GM19395 (cell line): ENCODE measurements at regions not wholly inside any gene's neighbourhood (a gene's known extent, or its start where the extent isn't known, plus 50 kb on each side); places are given as distances from the start of the nearest gene placed in this dataset.
A peak's percentile ranks its signal among the peaks of the same experiment; 100 is the strongest.

Source experiments
- ATAC-seq: cut with Tn5 transposase; IDR thresholded peaks from one replicate; pipeline ENCODE4 v1.9.1; 2021; ENCODE audit warnings: mild to moderate bottlenecking, moderate library complexity; ENCODE audit not compliant: unreplicated experiment

DNA sequence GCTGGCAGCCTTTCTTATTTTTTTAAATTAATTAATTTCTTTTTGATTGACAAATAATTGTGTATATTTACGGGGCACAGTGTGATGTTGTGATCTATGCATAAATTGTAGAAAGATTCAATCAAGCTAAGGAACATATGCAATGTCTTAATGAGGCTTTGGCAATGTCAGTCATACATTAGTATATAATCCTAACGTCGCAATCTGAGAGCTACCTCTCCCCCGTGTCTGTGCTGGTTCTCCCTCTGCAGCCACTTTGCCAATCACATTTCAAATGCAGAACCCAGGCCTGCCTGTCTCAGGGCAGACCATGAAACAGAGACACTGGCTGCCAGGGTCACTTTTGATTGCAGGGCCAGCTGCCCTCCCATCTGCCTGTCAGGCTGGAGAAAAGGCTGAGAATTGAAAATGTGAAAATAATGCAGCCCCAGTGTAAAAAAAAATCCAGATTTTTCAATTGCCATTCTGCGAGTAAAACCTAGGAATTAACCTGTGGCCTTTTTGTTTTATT, 56.3 kb downstream of the SLC24A2 start:
- no peak for ATAC-seq

DNA sequence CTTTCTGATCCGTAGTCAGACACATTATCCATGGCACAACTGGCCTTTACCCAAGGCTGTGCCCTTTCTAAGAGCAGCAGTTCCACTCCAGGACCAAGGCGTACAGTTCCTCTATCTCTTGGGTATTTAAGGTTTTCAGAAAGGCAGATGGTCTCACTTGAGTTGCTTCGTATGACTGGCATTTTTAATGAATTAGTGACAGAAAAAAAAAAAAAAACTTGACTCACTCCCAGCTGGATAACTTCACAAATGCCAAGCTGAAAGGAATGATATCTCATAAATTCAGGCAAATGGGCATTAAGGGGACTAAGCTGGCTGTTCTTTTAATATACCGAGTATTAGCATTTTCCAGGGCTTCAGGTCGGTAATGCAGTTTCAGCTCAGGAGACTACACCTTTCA, 60.7 kb downstream of the SLC24A2 start:
- no peak for ATAC-seq

- no peak for ATAC-seq
Measured at GRCh38 chr9:19725970-19726369, 62.9 kb downstream of the SLC24A2 start.

- no peak for ATAC-seq
Measured at GRCh38 chr9:19720377-19720776, 68.5 kb downstream of the SLC24A2 start.

DNA sequence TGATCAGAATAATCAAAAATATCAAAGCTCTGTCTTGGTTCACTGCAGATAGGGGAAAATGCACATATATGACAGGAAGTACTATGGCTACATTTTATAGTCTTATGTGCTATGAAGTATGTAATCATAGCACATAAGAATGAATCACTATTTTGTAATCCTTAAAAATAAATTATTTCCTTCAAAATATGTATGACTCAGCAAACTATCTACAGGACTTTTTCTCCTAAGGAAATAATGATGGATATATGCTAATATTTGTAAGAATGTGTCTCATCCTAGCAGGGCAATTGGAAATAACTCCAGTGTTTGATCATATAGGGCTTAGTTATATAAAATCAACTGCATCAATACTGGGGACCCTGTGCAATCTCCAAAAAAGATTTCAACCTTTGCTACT, 85.1 kb downstream of the SLC24A2 start:
- no peak for ATAC-seq

GRCh38 chr9:19701991-19702390, 86.8 kb downstream of the SLC24A2 start:
- ATAC-seq = no peak

- no peak for ATAC-seq
Measured at GRCh38 chr9:19701274-19701673, 87.6 kb downstream of the SLC24A2 start.

GRCh38 chr9:19700699-19701098, 88.1 kb downstream of the SLC24A2 start:
- ATAC-seq = no peak

DNA sequence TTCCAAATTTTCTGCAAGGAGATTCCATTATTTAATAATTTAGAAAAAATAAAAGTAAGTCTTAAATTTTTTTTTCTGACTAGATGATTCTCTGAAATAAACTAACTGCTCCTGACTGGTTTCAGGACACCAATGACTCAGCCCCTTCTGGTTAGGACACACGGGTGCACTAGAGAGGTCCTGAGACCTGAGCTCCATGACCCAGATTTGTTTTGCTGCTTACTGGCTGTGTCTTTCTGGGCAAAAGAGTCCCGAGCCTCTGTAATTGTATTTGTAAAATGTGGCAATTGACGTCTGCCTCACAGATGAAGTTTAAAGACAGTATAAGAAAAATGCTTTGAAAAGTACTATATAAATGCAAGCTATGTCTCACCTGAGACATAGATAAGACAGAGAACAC, 89.1 kb downstream of the SLC24A2 start:
- ATAC-seq = no peak

DNA sequence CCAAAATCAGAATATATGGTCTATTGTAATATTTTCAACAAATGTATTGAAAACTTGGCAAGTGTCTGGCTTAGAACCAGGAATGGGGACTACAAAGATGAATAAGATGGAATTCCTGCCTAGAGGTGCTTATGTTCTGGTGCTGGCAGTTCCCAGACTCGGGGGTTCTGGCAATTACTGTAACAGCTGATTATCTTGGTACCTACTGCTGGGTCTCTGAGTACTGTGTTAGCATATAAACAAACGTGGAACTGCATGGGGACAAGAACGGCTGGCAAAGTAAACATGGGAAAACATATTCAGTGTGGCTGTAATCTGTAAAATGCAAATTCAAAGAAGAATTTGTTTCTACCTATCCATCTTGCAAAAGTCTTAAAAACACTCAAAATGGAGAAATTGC, 89.9 kb downstream of the SLC24A2 start:
- ATAC-seq = no peak

DNA sequence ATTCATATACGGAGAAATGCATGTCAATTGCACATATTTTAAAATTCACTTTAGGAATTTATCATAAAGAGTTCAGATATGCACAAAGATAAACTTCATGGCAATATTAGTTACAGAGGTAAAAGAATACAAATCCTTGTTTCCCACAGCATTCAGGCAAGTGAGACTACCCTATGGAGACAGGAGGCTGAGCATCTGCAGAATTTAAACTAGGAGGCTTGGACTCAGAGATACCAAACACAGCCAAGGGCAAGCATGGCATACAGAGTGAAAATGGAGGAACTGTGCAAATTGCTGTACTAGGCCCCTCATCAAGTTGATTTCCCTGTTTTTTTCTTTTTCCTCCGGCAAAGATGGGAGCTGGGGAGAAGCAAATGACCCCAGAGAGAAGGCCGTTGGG, 94.2 kb downstream of the SLC24A2 start:
- ATAC-seq = no peak

DNA sequence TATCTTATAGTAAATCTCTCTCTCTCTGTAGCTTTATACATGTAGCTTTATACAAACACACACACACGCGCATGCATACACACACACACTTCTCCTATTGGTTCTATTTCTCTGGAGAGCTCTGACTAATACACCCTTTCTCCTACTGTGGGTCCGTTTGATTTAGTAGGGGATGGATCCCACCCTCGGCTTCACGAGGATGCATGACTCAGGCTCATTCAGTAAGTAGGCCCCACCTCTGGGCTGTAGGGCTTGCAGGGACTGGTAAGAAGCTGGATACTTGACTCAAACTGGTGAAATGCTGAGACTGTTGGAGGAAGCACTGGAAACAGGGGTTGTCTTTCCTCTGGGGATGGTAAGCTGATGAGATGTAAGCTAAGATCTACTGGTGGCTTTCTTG, 98.7 kb downstream of the SLC24A2 start:
- no peak for ATAC-seq

GRCh38 chr9:19689328-19690101, 99.3 kb downstream of the SLC24A2 start:
- no peak for ATAC-seq

GRCh38 chr9:19683715-19684114, 105.1 kb downstream of the SLC24A2 start:
- no peak for ATAC-seq

DNA sequence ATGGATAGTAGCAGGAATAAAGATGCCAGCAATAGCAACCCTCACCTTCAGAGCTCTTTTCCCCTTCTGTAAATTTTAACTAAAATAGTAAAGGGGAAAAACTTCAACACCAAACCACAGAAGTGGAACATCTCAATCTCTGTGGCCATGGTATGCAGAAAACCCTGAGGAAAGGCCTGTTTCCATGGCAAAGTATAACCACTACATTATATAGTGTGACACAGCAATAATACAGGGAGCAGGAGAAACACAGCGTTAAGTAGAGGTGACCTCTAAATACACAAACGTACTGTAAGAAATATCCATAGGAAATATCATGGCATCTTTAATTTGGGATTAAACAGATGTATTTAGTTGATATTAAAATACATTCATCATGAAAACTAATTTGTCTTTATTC, 106.4 kb downstream of the SLC24A2 start:
- no peak for ATAC-seq

- ATAC-seq = no peak
Measured at GRCh38 chr9:19681846-19682245, 107.0 kb downstream of the SLC24A2 start.

DNA sequence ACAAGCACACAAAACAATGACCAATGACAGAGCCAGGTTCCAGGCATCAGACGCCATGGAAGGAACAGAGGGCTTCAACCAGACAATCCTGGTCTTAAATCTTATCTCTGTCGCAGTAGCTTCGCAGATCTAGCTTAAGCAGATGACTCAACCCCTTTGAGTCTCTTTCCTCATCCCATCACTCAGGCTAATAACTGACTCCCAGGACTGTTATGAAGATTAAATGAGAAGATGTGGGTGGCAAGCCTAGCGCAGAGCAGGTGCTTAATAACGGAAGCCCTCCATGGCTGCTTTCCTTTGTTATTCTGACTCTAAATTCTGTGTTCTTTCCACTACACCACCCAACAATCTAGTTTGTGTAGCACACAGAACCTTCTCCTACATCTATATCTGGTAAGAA, 110.9 kb downstream of the SLC24A2 start:
- no peak for ATAC-seq

DNA sequence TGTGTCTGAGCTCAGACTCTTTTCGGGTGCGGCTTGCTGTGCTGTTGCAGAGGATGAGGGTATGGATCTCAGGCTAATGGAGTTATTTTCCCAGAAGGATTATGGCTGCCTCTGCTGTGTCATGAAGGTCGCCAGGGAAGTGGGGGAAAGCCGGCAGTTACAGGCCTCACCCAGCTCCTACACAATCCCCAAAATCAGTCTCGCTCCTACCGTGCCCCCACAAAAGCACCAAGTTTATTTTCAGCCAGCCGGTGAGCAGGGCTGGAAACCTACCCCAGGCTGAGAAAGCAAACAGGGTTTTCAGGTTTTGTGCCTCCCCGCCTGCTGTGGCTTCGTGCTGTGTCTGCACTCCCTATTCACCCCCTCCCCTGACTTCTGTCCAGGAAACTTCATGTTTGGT, 113.3 kb downstream of the SLC24A2 start:
- ATAC-seq = no peak

DNA sequence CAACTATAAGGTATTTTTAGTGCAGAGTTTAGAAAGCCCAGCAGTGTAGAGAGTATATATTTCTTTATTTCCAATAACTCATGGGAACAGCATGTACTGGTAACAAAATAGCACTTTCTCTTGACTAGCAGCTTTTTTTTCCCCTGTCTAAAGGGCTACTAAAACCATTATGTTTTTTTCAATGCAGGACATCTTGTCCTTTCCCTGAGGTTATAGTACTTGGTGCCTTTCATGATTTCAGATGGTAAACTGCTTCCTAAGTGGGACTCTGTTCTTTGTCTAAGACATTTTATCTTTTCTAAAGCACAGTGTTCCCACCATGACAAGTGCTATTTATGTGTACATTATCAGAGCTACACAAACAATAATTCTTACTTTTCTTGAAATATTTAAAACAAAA, 122.3 kb downstream of the SLC24A2 start:
- ATAC-seq = no peak

DNA sequence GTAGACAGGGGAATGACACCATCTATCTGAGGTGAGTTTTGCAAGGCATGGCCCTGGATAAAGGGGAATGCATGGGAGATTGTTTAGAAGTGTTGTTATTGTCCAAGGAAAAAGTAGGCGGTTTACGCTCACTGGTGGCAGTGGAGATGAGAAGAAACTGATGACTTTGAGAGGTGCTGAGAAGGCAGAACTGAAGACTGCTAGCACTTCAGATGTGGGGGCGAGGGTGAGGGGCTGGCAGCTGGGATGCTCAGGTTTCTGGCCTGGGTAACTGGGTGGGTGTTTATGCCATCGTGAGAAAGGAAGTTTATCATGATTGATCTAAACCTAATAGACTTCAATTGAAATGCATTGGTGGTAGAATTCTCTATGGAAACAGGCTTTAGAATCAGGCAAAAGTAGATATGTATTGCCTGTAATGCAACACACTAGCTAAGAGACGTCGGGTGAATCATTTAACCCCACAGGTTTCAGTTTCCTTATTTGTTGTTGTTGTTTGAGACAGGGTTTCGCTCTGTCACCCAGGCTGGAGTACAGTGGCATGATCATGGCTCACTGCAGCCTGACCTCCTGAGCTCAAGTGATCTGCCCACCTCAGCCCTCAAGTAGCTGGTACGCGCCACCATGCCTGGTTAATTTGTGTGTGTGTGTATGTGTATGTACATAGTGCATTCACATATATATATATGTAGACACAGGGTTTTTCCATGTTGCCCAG, 123.5 kb downstream of the SLC24A2 start:
- ATAC-seq = peak; percentile 100

DNA sequence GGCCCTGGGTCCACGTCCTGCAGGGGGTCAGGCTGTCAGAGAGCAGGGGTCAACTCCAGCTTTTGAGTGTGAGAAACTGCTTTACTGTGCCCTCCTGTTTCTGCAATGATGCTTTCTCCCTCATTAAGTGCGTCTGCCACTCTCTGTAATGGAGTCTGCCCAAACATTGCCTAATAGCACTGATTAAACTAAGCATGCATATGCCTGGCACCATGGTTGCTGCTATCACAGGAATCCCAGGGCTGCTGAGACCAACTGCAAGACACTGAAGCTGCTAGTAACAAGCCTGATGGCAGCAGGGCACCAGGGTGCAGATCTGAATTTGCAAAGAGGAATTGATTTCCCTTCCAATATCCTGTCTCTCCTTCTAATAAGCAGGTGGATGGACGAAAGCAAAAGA, 125.3 kb downstream of the SLC24A2 start:
- no peak for ATAC-seq

- no peak for ATAC-seq
Measured at GRCh38 chr9:19662213-19662612, 126.6 kb downstream of the SLC24A2 start.
